ENCODE measurements at regions not wholly inside any gene's neighbourhood (a gene's known extent, or its start where the extent isn't known, plus 50 kb on each side); places are given as distances from the start of the nearest gene placed in this dataset.

GRCh38 chr18:28287146-28287545 is 110.2 kb upstream of the CDH2 start:
- Histone ChIP-seq H3K27me3 (no peaks in the 10 kb centered on the region), H3K36me3 (no peaks in the 10 kb centered on the region), H3K4me3 (no peak overlapping the region), H3K4me1 (no peaks in the 10 kb centered on the region), H3K9me3 (no peaks in the 10 kb centered on the region), H3K27ac (no peak overlapping the region)
- TF ChIP-seq POLR2AphosphoS5 (IDR thresholded peaks at IDR 0.05) (no peak), POLR2A (IDR thresholded peaks at IDR 0.05) (no peak), EP300 (IDR thresholded peaks at IDR 0.05) (no peak), CTCF (IDR thresholded peaks at IDR 0.05) (no peak)
- ATAC-seq, result no peak

GRCh38 chr18:28284132-28284531 is 107.2 kb upstream of the CDH2 start:
- Histone ChIP-seq H3K27me3 (no peaks in the 10 kb centered on the region), H3K27ac (no peak overlapping the region), H3K4me1 (no peaks in the 10 kb centered on the region), H3K36me3 (no peaks in the 10 kb centered on the region), H3K4me3 (no peak overlapping the region), H3K9me3 (no peaks in the 10 kb centered on the region)
- TF ChIP-seq CTCF (IDR thresholded peaks at IDR 0.05) (no peak), POLR2AphosphoS5 (IDR thresholded peaks at IDR 0.05) (no peak), POLR2A (IDR thresholded peaks at IDR 0.05) (no peak), EP300 (IDR thresholded peaks at IDR 0.05) (no peak)
- no peak for ATAC-seq
- WGBS, 2 donors (ENCODE audit: low coverage in 1 of 2), result 37 to 48% methylated on average over 5 of the region's 5 CpGs

- no peak for ATAC-seq
- no peaks in the 10 kb centered on the region for H3K4me1 ChIP-seq
- H3K4me3 ChIP-seq, result no peak overlapping the region
- H3K36me3 ChIP-seq, result no peaks in the 10 kb centered on the region
- H3K27me3 ChIP-seq, result no peaks in the 10 kb centered on the region
- TF ChIP-seq POLR2AphosphoS5 (IDR thresholded peaks at IDR 0.05), result no peak
- no peak for TF ChIP-seq POLR2A (IDR thresholded peaks at IDR 0.05)
- TF ChIP-seq EP300 (IDR thresholded peaks at IDR 0.05), result no peak
- no peak for TF ChIP-seq CTCF (IDR thresholded peaks at IDR 0.05)
- 65 to 100% methylated on average over 1 to 2 of the region's 2 CpGs for WGBS, 2 donors (ENCODE audit: low coverage in 1 of 2)
- no peak overlapping the region for H3K27ac ChIP-seq
- no peaks in the 10 kb centered on the region for H3K9me3 ChIP-seq
Measured at GRCh38 chr18:28281400-28281799, 104.5 kb upstream of the CDH2 start.

GRCh38 chr18:28269750-28270149 is 92.8 kb upstream of the CDH2 start:
- H3K4me3 ChIP-seq, result no peak overlapping the region
- H3K36me3 ChIP-seq, result no peaks in the 10 kb centered on the region
- H3K27ac ChIP-seq, result no peak overlapping the region
- no peaks in the 10 kb centered on the region for H3K9me3 ChIP-seq
- no peaks in the 10 kb centered on the region for H3K4me1 ChIP-seq
- TF ChIP-seq POLR2A (IDR thresholded peaks at IDR 0.05) (no peak), POLR2AphosphoS5 (IDR thresholded peaks at IDR 0.05) (no peak), CTCF (IDR thresholded peaks at IDR 0.05) (no peak), EP300 (IDR thresholded peaks at IDR 0.05) (no peak)
- no peaks in the 10 kb centered on the region for H3K27me3 ChIP-seq
- ATAC-seq, result no peak
- 56 to 57% methylated on average over 2 of the region's 2 CpGs for WGBS, 2 donors (ENCODE audit: low coverage in 1 of 2)

GRCh38 chr18:28267878-28268625 is 91.1 kb upstream of the CDH2 start:
- no peak for ATAC-seq
- 54 to 65% methylated on average over 4 of the region's 4 CpGs for WGBS, 2 donors (ENCODE audit: low coverage in 1 of 2)
- Histone ChIP-seq H3K9me3 (no peaks in the 10 kb centered on the region), H3K27ac (no peak overlapping the region), H3K36me3 (no peaks in the 10 kb centered on the region), H3K4me3 (no peak overlapping the region), H3K4me1 (no peaks in the 10 kb centered on the region), H3K27me3 (no peaks in the 10 kb centered on the region)
- TF ChIP-seq POLR2AphosphoS5 (IDR thresholded peaks at IDR 0.05) (no peak), EP300 (IDR thresholded peaks at IDR 0.05) (no peak), POLR2A (IDR thresholded peaks at IDR 0.05) (no peak), CTCF (IDR thresholded peaks at IDR 0.05) (no peak)
